AG04449 (cell line): ENCODE measurements at regions not wholly inside any gene's neighbourhood (a gene's known extent, or its start where the extent isn't known, plus 50 kb on each side); places are given as distances from the start of the nearest gene placed in this dataset.

ENCODE experiments used
- CTCF ChIA-PET: fragments of 350-600 bp; formaldehyde crosslinking; extraction: SDS; loops from one replicate; lab custom pipeline; 2021; ENCODE audit warnings: antibody characterized with exemption; lab: Yijun Ruan, JAX
- POLR2A ChIA-PET: fragments of 400-600, 350-600 bp; formaldehyde crosslinking; extraction: SDS; loops from one replicate; lab custom pipeline; 2020; ENCODE audit warnings: antibody characterized with exemption, inconsistent platforms; lab: Yijun Ruan, JAX
- DNase-seq: peaks from one replicate; pipeline ENCODE4 v3.0.0-alpha.2; 2010; ENCODE audit warnings: low read depth, low spot score
- H3K4me3 ChIP-seq: 2 replicates; pipeline ENCODE4 v1.5.1; 2011; ENCODE audit warnings: low read depth, mild to moderate bottlenecking, control low read depth, low read length
- TF ChIP-seq, protein P1 (sequence below): IDR thresholded peaks from one replicate; pipeline ENCODE4 v1.5.1; 2011; ENCODE audit warnings: mild to moderate bottlenecking, moderate library complexity, low read length, control low read depth, inconsistent platforms; ENCODE audit not compliant: insufficient read depth; ENCODE audit errors: missing control alignments

DNA sequence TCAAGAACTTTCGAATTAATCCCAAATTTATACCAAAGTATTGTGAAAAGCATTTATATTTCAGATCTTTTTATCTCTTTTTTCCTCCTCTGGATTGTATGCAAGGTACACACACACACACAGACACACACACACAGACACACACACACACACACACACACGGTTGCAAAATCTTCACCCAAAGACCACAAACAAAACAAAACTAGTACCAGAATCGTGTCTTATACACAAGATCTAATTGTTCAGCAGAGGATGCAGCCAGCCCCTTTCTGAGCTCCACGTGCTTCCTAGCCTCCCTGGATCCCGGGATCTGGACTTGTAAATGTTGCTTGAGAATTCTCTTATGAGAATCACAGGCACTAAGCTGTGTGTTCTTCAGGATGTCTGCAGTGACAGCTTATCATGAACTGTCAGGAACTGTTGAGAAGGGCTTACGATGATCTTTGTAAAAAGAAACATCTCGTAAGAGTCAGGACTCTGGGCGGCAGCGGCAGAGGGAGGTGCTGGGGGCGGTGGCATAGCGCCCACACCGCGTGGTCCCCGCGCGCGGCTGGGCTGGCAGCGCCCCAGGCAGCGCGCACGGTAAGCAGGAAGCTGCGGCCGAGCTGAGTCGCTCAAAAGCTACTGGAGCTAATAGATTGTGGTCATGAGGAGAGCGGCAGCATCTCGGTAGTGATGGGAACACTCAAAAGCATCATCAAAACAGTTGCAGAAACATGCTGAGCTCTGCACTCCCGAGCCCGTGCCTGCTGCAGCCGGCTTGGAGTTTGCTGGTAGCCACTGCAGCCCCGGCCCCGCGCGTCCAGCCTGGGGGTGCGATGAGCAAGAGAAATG lies 277.6 kb downstream of the GATA3 start:
- H3K4me3 ChIP-seq: no peak overlapping the region
- no peak for DNase-seq
- TF ChIP-seq, protein P1, sequence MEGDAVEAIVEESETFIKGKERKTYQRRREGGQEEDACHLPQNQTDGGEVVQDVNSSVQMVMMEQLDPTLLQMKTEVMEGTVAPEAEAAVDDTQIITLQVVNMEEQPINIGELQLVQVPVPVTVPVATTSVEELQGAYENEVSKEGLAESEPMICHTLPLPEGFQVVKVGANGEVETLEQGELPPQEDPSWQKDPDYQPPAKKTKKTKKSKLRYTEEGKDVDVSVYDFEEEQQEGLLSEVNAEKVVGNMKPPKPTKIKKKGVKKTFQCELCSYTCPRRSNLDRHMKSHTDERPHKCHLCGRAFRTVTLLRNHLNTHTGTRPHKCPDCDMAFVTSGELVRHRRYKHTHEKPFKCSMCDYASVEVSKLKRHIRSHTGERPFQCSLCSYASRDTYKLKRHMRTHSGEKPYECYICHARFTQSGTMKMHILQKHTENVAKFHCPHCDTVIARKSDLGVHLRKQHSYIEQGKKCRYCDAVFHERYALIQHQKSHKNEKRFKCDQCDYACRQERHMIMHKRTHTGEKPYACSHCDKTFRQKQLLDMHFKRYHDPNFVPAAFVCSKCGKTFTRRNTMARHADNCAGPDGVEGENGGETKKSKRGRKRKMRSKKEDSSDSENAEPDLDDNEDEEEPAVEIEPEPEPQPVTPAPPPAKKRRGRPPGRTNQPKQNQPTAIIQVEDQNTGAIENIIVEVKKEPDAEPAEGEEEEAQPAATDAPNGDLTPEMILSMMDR: no peak
- POLR2A ChIA-PET: no interaction called here
- CTCF ChIA-PET: no interaction called here

DNA sequence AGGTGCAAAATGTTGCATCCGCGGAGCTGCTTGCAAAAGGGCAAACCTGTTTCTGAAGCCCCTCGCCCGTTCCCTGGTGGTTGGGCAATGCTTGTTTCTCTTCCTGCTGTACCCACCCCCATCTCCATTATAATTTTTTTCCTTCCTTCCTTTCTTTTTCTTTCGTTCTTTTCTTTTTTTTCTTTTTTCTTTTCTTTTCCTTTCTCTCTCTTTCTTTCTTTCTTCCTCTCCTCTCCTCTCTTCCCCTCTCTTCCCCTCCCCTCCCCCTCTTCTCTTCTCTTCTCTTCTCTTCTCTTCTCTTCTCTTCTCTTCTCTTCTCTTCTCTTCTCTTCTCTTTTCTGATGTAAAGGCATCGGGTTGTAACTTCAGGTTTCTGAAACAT lies 278.2 kb downstream of the GATA3 start:
- no peak overlapping the region for H3K4me3 ChIP-seq
- DNase-seq: no peak
- ChIA-PET POLR2A (no interaction called here), CTCF (no interaction called here)
- TF ChIP-seq, protein P1: no peak

DNA sequence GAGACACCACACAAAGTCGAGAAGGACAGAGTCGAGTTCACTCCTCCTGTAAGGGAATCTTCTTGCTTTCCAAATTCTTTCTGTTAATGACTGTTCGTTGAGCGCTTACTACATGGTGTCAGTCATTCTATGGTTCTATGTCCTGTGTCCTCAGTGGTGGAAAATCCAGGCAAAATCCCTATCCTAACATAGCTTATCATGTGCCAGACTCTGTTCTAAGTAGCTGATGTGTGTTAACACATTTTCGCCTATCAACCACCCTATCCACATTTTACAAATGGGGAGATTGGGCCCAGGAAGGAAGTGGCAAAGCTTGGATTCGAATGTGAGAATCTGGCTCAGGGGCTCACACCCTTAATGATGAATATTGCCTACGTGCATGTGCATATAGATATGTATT lies 280.1 kb downstream of the GATA3 start:
- ChIA-PET CTCF (no interaction called here), POLR2A (no interaction called here)
- TF ChIP-seq, protein P1: no peak
- DNase-seq: no peak
- H3K4me3 ChIP-seq: no peak overlapping the region

DNA sequence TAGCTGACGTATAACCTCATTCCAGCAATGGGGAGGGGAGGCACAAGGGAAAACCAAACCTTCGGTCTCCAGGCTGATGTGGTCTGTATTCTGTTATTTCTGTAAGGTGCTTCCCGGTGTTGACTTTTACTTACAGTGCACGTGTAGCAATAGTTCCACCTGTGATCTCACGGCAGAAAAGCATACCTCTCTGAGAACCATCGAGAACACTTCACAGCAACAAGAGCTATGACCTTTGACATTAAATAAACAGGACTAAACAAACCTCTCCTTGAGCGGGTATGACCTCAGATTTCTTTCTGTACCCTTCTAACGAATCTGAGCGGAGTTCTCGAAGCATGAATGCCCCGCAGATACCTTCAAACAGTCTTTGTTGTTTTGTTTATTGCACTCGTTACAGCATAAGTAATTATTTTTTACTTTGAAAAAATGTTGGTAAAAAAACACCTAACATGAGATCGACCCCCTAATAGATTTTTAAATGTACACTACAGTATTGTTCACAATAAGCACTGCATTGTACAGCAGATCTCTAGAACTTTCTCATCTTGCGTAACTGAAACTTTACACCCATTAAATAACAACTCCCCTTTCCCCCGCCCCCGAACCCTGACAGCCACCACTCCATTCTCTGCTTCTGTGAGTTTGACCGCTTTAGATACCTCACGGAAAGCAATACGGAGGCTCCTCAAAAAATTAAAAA lies 282.3 kb downstream of the GATA3 start:
- TF ChIP-seq, protein P1: no peak
- ChIA-PET CTCF (no interaction called here), POLR2A (no interaction called here)
- DNase-seq: no peak
- H3K4me3 ChIP-seq: no peak overlapping the region

DNA sequence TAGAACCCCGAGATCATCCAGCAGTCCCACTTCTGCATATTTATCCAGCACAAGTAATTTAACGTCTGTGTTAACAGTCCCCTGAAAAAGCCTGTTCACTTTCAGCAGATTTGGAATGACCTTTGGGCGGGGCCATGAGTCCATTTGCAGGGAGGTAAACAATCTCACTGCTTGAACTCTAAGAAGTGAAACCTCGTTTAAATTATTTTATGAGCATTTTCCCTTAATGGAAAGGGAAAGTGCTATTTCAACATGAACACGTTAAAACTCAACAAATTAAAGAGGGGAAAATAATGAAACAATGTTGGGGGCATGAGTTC lies 282.8 kb downstream of the GATA3 start:
- POLR2A ChIA-PET: no interaction called here
- no peak overlapping the region for H3K4me3 ChIP-seq
- TF ChIP-seq, protein P1: no peak
- DNase-seq: no peak
- CTCF ChIA-PET: no interaction called here

DNA sequence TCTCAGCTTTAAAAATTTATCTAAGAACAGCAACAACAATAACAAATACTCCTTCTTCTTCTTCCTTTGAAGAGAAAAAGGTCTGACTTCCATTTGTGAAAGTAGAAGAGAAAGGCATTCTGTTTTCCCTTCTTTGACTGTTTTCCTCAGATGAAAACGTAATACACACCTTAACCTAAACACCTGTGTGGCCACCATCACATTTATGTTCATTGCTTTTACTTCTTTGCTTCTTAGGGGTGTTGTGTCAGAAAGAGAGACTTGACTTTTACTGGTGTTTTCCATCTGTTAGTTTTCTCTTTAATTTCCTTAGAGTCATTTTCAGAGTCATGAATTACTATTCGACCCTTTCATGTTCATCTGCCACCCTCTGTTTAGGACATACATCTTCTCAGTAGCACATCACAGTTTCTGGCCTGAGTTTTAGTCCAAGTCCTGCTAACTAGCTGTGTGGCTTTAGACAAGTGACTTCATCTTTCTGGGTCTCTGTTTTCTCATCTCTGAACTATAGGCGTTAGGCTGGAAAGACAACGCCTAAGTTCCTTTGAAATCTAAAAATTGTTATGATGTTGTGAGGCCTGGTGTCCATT lies 283.8 kb downstream of the GATA3 start:
- no peak overlapping the region for H3K4me3 ChIP-seq

More for the DNA sequence above, 283.8 kb downstream of the GATA3 start:
- ChIA-PET CTCF (no interaction called here), POLR2A (no interaction called here)
- TF ChIP-seq, protein P1: no peak
- no peak for DNase-seq
